GM18517 (cell line): ENCODE measurements at regions not wholly inside any gene's neighbourhood (a gene's known extent, or its start where the extent isn't known, plus 50 kb on each side); places are given as distances from the start of the nearest gene placed in this dataset.
"Not testable (repeated sequence)": the region's sequence is repeated elsewhere in the genome, so short reads cannot be mapped to it uniquely, and the experiment has no call there.

Experiments used
- ATAC-seq: cut with Tn5 transposase; IDR thresholded peaks from one replicate; pipeline ENCODE4 v1.9.1; 2021; ENCODE audit warnings: mild to moderate bottlenecking, moderate library complexity; ENCODE audit not compliant: unreplicated experiment

DNA sequence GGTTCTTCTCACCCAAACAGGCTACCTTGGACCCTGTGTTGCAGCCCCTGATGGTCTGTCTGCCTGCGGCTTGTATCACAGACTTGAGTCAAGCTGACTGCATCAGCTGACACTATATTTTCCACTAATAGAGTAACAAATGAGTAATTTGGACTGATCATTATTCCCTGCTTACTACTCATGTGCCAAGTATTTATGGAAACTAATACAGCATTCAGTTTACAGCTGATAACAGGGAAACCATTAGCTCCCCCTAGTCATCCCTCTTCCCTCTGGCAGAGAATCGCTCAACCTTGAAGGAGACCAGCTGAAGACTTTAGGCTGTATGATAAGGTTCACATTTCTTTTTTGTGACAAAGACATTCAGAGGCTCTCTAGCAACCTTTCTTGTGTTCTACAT is 116.6 kb upstream of the SYT6 start:
- no peak for ATAC-seq

DNA sequence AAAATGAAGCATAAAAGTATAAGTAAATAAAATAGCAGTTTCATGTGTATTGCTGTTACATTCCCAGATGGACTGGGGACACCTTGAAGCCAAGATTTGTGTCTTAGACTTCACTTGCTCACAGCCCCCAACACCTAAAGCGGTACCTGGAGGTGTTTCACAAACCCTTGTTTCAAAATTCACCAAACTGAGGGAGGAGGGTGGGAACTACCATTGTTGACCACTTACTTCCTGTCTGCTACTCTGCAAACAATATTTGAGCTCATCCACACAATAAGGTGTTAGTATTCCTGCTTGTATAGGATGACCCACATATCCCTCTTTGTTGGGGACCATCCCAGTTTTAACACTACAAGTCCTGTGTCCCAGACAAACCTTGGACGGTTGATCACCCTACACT is 115.9 kb upstream of the SYT6 start:
- ATAC-seq: no peak

DNA sequence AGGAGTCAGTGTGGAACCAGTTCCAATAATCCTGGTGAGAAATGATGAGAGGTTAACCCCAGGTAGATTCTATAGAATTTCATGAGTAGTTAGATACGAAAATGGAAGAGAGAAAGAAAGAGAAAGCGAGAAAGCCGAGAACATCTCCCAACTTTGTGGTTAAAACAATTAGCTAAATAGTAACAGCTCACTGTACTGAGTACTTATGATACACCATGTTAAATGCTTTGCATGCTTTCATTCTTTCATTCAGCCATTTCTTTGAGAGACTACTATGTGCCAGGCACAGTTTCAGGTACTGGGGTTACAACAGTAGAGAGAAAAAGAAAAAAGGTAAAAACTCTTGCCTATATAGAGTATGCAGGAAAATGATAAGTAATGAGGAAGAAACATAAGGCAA is 109.7 kb upstream of the SYT6 start:
- peak; percentile 96 for ATAC-seq

DNA sequence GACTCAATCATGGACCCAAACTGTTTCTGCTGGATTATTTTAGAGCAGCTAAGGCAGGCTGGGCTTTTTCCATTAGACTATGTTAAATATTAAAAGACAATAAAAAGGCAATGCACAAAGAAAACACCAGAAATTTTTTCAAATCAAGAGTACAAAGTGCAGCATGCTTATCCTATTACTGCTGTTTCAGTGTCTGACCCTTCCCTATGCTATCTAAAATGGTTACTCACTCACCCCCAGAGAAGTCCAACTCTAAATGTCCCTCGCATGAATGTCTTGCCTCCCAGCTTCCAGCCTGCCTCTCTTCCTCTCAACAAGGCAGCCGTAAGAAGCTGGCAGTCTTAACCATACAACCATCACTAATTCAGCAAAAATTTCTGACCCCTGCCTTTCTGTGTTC is 108.7 kb upstream of the SYT6 start:
- no peak for ATAC-seq

DNA sequence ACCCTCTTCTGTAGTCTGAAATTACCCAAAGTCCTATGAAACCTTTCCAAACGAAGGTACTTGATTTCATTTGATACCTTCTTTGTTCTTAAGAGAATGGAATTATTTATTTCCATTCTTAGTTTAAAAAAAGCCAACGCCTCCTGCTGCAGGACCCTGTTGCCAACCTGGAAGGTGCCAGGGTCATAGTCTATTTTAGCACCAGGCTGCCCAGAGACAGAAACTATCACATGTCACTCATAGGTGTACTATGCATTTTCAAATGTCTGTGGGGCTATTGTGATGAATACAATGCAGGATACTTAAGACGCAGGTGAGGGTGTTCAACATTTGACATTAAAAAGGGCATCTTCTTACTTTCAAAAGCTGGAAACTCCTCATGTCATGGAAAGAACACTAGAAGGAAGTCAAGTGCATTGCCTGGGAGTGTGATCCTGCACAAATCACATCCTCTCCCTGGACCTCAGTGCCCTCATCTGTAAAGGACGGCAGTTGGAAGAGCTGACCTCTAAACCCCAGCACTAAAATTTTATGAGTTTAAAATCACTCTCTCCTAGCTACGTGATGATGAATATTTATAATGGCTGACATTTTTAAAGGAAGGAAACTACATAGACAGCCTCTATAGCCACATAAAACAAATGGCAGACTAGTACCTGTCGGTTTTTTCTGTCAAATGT is 107.3 kb upstream of the SYT6 start:
- no peak for ATAC-seq

DNA sequence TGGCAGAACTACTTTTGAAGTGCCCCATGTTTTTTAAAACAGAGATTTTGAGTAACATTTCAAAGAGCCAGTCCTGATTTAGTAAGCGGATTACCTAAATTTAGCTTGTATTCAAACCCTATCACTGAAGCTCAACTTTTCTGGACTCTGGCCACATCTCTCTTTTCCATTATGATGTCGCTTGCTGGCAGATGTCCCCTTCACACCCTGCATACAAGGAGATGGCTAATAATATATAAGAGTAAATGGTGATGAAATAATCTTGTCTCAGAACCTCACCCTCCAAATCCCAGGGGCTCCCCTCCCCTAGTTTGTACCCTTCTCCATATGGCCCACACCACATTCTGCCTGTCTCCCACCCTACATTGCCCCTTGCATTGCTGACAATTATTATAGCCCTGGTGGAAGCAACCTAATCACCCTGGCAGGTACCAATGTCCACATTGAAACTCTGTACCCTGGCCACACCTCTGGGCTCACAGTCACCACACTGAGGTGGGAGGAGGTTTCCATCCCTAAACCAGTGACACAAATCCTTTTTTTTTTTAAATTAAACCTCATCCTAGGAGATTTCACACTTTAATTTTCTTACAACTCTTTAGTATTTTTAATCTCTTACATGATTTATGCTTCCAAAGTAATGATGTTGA is 106.0 kb upstream of the SYT6 start:
- ATAC-seq: no peak

DNA sequence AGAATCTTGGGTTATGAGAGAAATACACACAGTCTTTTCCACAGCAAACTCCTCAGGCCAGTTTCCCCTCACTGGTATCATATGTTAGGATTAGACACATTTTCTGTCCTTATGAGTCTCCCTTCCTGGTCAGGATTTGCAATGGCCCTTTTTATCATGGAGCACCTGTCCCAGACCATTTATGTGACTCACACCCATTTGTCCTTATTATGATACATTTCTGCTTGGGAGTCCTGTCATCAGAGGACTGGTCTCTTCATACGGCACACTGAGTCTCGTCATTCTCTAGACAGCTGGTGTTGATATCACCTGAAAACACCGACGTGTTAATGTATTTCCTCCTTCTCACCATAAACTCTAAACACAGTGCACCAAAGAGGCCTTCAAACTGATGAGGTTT is 105.0 kb upstream of the SYT6 start:
- ATAC-seq: no peak

DNA sequence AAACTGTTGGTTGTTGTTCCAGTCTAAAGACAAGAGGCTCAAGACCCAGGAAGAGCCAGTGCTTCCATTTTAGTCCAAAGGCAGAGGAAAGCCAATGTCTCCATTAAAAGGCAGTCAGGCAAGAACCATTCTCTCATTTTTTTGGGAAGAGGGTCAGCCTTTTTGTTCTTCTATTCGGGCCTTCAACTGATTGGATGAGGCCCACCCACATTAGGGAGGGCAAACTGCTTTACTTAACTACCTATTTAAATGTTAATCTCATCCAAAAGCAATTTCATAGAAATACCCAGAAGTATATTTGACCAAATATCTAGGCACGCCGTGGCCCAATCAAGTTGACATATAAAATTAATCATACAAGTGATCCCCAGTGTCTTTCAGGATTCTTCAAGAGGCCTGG is 104.4 kb upstream of the SYT6 start:
- no peak for ATAC-seq

DNA sequence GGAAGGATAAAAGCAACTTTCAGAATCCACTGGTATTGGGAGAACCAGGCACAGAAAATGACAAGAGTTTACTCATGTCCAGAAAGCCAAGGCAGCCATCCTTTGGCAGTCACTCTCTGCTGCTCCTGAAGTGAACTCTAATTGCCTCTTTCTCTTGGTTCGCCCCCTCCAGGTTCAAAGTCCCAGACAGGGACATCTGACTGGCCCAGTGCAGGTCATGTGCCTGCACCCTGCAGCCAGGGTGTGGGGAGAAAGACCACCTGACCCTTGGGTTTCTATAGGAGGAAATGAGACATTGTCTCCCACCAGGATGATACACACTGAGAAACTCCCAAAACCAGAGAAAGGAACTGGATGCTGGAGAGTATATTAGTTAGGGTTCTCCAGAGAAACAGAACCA is 103.9 kb upstream of the SYT6 start:
- ATAC-seq: no peak

DNA sequence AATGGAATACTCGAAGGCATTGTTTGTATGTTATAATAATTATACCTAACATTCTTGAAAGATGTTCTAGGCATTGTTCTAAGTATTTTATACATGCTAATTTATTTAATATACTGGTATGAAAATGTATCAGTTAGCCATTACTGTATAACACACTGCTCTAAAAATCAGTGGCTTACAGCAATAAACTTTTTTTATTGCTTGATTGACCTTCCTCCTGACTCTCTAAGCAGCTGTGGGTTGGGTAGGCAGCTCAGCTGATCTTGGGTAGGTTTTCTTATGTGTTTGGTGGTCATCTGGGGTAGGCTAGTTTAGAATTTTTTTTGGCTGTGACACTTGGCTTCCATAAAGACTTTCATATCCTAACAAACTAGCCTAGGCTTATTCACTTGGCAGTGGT is 100.2 kb upstream of the SYT6 start:
- no peak for ATAC-seq

DNA sequence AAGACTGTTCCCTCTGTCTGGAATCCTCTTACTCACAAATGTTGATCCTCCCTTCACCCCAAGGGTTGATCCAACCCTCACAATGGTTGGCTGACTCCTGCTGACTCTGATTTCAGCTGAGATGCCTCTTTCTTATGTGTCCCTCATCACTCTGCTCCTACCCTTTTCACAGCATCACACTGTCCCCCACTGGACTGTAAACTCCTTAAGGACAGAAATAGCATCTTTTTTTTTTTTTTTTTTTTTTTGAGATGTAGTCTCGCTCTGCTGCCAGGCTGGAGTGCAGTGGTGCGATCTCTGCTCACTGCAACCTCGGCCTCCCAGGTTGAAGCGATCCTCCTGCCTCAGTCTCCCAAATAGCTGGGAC is 97.9 kb upstream of the SYT6 start:
- no peak for ATAC-seq

DNA sequence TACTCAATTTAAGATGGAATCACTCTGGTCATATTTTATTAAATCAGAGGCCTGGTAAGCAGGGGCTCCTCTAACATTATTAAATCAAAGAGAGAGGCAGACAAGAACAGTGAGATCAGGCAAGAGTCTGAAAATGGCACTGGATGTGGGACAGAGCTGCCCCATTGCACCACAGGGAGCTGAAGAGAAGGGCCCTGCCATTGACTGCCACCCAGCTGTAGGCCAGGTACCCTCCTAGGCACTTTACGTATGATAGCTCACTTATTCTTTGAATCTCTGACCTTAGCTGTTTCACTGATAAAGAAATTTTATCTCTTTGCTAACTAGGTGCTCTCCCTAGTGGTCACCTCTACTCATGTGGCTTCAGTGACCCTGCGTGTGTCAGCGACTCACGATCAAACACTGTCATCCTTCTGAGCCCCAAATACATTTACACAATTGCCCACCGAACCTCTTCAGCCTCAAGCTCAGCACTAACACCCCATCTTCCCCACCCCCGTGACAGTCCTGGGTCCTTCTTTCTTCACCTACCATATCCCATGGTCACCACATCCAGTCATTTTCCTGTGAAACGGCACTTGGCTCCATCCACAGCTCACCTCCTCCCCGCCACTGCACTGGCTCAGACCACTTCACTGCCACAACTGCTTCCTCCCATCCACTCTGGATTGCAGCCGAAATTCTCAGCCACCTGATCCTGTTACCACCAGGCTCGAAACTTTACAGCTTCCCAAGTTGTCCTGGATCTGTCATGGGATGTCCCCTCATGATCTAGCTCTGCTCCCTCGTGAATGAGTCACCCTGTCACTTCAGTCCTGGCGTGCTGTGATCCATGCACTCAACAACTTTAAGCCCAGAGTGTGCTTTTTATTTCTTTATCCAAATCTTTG is 97.3 kb upstream of the SYT6 start:
- no peak for ATAC-seq

DNA sequence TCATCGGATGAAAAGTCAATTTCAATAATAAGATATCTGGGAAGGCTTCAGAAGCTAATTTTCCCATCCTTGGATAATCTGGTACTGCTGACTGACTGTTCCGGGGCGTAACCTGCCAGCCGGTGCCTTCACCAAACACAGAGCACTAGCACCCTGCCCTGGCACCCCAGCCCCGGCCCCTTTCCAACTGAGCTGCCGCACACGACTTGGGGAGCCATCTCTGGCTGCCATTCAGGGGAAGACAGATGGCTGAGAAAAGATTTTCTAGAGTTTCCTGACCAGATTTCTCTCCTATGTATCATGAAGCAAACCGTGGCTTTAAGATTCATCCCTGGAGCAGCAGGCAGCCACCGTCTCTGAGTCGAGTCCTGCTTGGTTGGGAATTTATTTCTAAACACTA is 96.0 kb upstream of the SYT6 start:
- no peak for ATAC-seq

DNA sequence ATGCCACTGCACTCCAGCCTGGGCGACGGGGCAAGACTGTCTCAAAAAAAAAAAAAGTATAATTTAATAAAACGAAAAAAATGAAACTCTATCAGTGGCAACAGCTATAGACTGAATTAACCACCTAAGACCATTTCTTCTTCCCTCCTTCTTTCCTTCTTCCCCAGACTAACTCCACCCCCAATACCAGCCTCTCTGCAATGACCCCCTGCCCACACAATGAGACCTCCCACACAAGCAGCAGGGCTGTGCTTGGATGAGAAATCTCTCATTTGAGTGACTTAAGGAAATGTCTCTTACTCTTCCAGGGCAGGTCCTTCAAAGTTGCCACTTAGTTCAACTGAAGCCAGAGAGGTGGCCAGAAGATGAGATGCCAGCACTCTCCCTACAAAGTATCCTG is 94.5 kb upstream of the SYT6 start:
- no peak for ATAC-seq

DNA sequence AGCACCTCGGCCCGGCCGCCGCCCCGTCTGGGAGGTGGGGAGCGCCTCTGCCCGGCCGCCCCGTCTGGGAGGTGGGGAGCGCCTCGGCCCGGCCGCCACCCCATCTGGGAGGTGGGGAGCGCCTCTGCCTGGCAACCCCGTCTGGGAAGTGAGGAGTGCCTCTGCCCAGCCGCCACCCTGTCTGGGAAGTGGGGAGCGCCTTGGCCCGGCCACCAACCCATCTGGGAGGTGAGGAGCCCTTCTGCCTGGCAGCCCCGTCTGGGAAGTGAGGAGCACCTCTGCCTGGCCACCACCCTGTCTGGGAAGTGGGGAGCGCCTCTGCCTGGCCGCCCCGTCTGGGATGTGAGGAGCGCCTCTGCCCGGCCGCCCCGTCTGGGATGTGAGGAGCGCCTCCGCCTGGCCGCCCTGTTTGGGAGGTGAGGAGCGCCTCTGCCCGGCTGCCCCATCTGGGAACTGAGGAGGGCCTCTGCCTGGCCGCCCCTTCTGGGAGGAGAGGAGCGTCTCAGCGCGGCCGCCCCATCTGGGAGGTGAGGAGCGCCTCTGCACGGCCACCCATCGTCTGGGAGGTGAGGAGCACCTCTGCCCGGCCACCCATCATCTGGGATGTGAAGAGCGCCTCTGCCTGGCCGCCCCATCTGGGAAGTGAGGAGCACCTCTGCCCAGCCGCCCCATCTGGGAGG is 89.0 kb upstream of the SYT6 start:
- not testable (repeated sequence) for ATAC-seq

DNA sequence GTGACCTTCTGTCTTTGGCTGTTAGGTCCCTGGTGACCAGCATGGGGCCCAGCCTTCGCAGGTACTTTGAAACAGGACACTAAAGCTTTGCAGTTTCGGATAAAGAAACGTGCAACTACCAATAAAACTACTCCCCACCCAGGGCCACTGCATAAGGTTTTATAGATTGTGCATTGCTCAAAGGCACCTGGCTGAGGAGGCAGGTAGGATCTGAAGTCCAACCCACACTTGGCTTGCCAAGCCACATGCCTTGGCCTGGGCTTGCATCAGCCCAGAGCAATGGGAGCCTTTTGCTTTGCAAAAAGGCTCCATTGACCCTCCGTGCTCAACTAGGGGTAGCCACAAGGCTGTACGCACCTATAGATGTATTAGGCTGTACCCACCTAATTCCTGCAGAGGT is 84.4 kb upstream of the SYT6 start:
- no peak for ATAC-seq

DNA sequence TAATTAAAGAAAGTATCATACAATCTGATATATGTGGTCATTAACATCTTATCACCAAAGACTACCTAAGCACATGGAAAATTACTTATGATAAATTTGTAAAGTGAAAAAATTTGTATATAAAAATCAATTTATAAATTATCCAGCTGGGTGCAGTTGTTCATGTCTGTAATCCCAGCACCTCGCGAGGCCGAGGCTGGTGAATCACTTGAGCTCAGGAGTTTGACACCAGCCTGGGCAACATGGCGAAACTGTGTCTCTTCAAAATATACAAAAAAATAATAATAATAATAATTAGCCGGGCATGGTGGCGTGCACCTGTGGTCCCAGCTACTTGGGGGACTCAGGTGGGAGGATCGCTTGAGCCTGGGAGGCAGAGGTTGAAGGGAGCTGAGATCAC is 82.8 kb upstream of the SYT6 start:
- no peak for ATAC-seq

DNA sequence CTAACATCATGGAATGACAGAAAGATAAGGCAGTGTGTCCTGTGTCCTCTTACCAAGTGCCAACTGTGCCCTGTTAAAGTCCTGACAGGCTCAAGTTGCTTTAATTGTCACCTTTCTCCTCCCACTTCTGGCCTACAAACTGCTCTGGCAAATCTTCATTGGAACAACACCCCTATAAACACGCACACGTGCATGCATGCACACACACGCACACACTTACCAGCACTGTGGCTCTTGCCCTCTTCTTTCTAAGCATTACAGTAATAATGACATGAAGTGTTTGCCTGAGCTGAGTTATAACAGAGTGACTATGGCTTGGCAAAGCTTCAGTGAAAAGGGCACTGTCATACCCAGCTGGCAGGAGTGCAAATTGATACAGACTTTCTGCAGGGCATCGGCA is 82.3 kb upstream of the SYT6 start:
- ATAC-seq: no peak

DNA sequence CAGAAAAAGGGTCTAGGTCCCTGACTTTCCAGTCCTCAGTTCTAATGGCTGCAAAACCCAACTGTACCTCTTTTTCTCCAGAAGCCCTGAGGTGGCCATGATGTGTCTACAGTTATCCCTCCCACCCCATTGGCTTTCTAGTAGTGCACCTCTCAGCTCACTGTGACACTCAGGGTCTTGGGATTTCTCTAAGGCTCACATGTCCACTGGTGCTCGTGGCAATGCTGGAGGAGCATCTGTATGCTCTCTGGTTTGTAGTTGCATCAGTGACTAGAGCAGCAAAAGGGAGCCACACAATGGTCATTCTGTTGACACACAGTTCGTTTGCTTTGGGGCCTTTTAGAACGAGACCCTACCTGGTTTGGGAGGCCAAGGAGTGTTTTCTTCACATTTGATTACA is 81.6 kb upstream of the SYT6 start:
- ATAC-seq: no peak

DNA sequence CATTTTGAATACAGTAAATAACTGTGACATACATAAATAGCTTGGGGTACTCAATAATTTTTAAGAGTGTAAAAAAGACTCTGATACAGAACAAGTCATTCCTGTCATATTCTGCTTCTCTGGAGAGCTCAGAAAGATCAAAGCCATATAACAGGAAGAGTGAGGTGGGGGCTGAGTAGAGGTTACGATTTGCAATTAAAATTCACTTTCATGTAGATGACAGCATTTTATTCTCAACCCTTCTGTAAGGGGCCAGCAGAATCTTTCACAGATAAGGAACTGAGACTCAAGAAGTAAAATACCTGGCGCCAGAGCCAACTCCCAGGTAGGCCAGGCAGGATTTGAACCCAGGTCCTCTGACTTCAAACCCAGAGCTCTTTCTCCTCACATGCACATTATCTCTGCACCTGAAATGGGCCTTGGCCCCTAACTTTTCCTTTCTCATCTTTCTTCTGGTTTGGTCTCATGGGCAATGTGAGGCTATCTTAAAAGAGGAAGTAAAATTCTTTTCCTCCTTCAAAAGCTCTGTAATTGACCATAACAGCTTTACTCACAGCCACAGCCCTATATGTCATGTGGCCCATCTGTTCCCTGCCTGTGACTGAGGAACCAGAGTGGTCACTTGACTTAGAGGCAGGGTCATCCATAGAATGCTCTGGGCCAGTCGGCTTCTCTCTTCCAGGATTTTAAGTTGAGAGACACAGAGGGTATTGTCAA is 80.9 kb upstream of the SYT6 start:
- no peak for ATAC-seq

DNA sequence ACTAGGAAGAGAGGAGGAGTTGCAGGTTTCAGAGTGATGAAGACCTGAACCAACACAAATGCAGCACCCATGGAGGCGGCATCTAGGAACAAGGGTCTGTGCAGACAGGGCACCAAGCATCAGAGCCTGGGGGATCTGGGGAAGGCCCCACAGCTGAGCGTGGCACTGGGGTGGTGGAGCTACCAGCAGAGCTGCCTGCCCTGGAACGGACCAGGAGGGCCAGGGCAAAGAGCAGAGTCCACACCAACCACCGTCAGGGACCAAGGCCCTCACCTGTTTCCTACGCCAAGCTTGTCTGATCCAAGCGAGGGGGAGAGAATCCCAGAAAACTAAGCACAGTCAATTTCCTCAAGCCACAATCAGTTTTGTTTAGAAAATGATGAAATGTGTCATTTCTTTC is 79.0 kb upstream of the SYT6 start:
- no peak for ATAC-seq
